GM12878 (cell line): ENCODE measurements at regions not wholly inside any gene's neighbourhood (a gene's known extent, or its start where the extent isn't known, plus 50 kb on each side); places are given as distances from the start of the nearest gene placed in this dataset.

ENCODE experiments used
- ATAC-seq: fragments of 200-7000 bp; cut with Tn5 transposase; 3 replicates; pipeline ENCODE4 v1.9.1; 2020; ENCODE audit warnings: mild to moderate bottlenecking, moderate library complexity
- BruUV-seq: library from RNA; stranded (reverse); fragments of 400-500 nt; replicated peaks from 2 replicates; lab custom pipeline; 2021; lab: Mats Ljungman, UMichigan
- CTCF ChIA-PET: fragments of 300-600 bp; sonication (Branson Sonifier 250); formaldehyde crosslinking; extraction: SDS; loops from one replicate; lab custom pipeline; 2021; ENCODE audit warnings: inconsistent platforms; lab: Yijun Ruan, JAX
- POLR2A ChIA-PET: fragments of 350-600 bp; formaldehyde crosslinking; extraction: SDS; loops from one replicate; lab custom pipeline; 2021; ENCODE audit warnings: inconsistent platforms; lab: Charles Lee
- RAD21 ChIA-PET: fragments of 300-600 bp; sonication (Branson Sonifier 250); formaldehyde crosslinking; loops from one replicate; lab custom pipeline; 2023; ENCODE audit warnings: antibody characterized with exemption; ENCODE audit not compliant: unreplicated experiment; lab: Charles Lee
- SMC1A ChIA-PET: fragments of 300-600 bp; sonication (Branson Sonifier 250); formaldehyde crosslinking; loops from one replicate; lab custom pipeline; 2023; ENCODE audit not compliant: unreplicated experiment, uncharacterized antibody; lab: Charles Lee
- DNase-seq: peaks from one replicate; pipeline ENCODE4 v3.0.0-alpha.2; 2011; ENCODE audit warnings: low read depth, low spot score
- FAIRE-seq: peaks from 3 replicates; lab custom pipeline; 2011; peaks lifted over from hg19 to GRCh38; lab: Jason Lieb, UNC
- H2AFZ ChIP-seq: 2 replicates; pipeline ENCODE4 v1.6.0; 2011; ENCODE audit warnings: low read depth, low read length, control low read depth; ENCODE audit not compliant: control insufficient read depth
- H3K27ac ChIP-seq: 2 replicates; pipeline ENCODE4 v1.5.1; 2011; ENCODE audit warnings: control low read depth; ENCODE audit not compliant: control insufficient read depth, insufficient read depth
- H3K27me3 ChIP-seq, 2 experiments: replicated peaks in 1 of 2; 2 replicates each; pipeline versions ENCODE4 v1.6.0 to v1.6.1; 2011; ENCODE audit warnings: low read length in 1 of 2; ENCODE audit not compliant: control insufficient read depth in 2 of 2, insufficient read depth in 2 of 2
- H3K36me3 ChIP-seq, 2 experiments: 2 replicates each; pipeline ENCODE4 v1.5.1; 2011; ENCODE audit warnings: low read length in 1 of 2; ENCODE audit not compliant: control insufficient read depth in 2 of 2, insufficient read depth in 2 of 2
- H3K4me1 ChIP-seq: 2 replicates; pipeline ENCODE4 v1.6.1; 2011; ENCODE audit warnings: mild to moderate bottlenecking, low read length, moderate library complexity, mixed read lengths; ENCODE audit not compliant: control insufficient read depth, insufficient read depth
- H3K4me2 ChIP-seq: 2 replicates; pipeline ENCODE4 v1.6.0; 2011; ENCODE audit warnings: control low read depth; ENCODE audit not compliant: control insufficient read depth, insufficient read depth
- H3K4me3 ChIP-seq: fragments of 200-600 bp; sonication (generic); 2 replicates; pipeline ENCODE4 v1.5.1; 2016
- H3K79me2 ChIP-seq: 2 replicates; pipeline ENCODE4 v1.6.0; 2011; ENCODE audit warnings: low read length; ENCODE audit not compliant: control insufficient read depth, insufficient read depth
- H3K9ac ChIP-seq: 2 replicates; pipeline ENCODE4 v1.8.0; 2011; ENCODE audit warnings: low read length, control low read depth, mixed read lengths; ENCODE audit not compliant: control insufficient read depth, insufficient read depth
- H3K9me3 ChIP-seq: replicated peaks from 3 replicates; pipeline ENCODE4 v1.5.1; 2011; ENCODE audit warnings: mild to moderate bottlenecking, low read length; ENCODE audit not compliant: control insufficient read depth, insufficient read depth
- H4K20me1 ChIP-seq: 2 replicates; pipeline ENCODE4 v1.6.0; 2011; ENCODE audit not compliant: control insufficient read depth, insufficient read depth
- CHD1 ChIP-seq: IDR thresholded peaks from 2 replicates; pipeline ENCODE4 v1.6.1; 2012; ENCODE audit warnings: low read depth, low read length, improper control_type of control experiment
- GATAD2B ChIP-seq: fragments of 450-650 bp; conservative IDR thresholded peaks from 2 replicates; pipeline ENCODE4 v1.6.1; 2017; ENCODE audit warnings: low read depth, mild to moderate bottlenecking, moderate library complexity
- MTA2 ChIP-seq: fragments of 450-650 bp; IDR thresholded peaks from 2 replicates; pipeline ENCODE4 v1.6.1; 2016; ENCODE audit warnings: low read depth, mild to moderate bottlenecking, moderate library complexity
- RAD51 ChIP-seq: fragments of 450-650 bp; IDR thresholded peaks from 2 replicates; pipeline ENCODE4 v1.6.1; 2016; ENCODE audit warnings: moderate library complexity, mild to moderate bottlenecking, inconsistent platforms
- STAT3 ChIP-seq: IDR thresholded peaks from 2 replicates; pipeline ENCODE4 v1.6.1; 2011; ENCODE audit warnings: low read depth, low read length, improper control_type of control experiment
- USF2 ChIP-seq: IDR thresholded peaks from 2 replicates; pipeline ENCODE4 v1.6.1; 2011; ENCODE audit warnings: low read depth, low read length, improper control_type of control experiment, borderline replicate concordance
- WGBS: methylation state at CpG from one replicate; pipeline ENCODE4 v1.1.6; 2016; ENCODE audit warnings: low lambda C conversion rate; ENCODE audit not compliant: insufficient replicate concordance, insufficient coverage; ENCODE audit errors: missing lambda C conversion rate; 5-methylcytosine and 5-hydroxymethylcytosine counted together
- in situ Hi-C: fragments of 300-500 bp; cut with MboI; formaldehyde crosslinking; loops from 9 replicates; pipeline ENCODE4 v1.14.3; 2018; ENCODE audit warnings: mixed read lengths
- intact Hi-C: fragments of 100-400 bp; cut with micrococcal nuclease; formaldehyde crosslinking; loops from one replicate; pipeline ENCODE4 v1.14.2; 2022; ENCODE audit not compliant: unreplicated experiment

- BruUV-seq = no TSS peak
- no peaks in the 10 kb centered on the region for H3K36me3 ChIP-seq
- 30% methylated on average over 3 of the region's 3 CpGs for WGBS
Observed at GRCh38 chr5:32514806-32515205, 70.3 kb upstream of the ZFR start.

GRCh38 chr5:32512926-32513325 lies 68.4 kb upstream of the ZFR start:
- ATAC-seq (no peak), DNase-seq (no peak), FAIRE-seq (no peak)
- H3K4me1 ChIP-seq = no peaks in the 10 kb centered on the region
- CTCF ChIA-PET = interaction anchor here (1.7 kb wide), 1 partner anchor 23 kb away, joined by 9 read pairs; no protein-coding TSS in a partner anchor
- no peak overlapping the region for H2AFZ ChIP-seq
- no peak overlapping the region for H3K9ac ChIP-seq
- no peak overlapping the region for H3K4me2 ChIP-seq
- H3K79me2 ChIP-seq = no peaks in the 10 kb centered on the region
- intact Hi-C loops = no loop called here
- H3K9me3 ChIP-seq = no peaks in the 10 kb centered on the region; the same call in 2 of the 3 replicates
- no TSS peak for BruUV-seq
- no peaks in the 10 kb centered on the region for H4K20me1 ChIP-seq
- no peak for TF ChIP-seq USF2
- TF ChIP-seq CHD1 = no peak
- RAD21 ChIA-PET = no interaction called here
- H3K27me3 ChIP-seq = no peaks in the 10 kb centered on the region
- no peak overlapping the region for H3K4me3 ChIP-seq
- SMC1A ChIA-PET = interaction anchor here (1.2 to 1.3 kb wide), 2 partner anchors 18 to 23 kb away, joined by 5 to 6 read pairs; no protein-coding TSS in a partner anchor
- POLR2A ChIA-PET = no interaction called here
- in situ Hi-C loops = no loop called here
- no peak overlapping the region for H3K27ac ChIP-seq
- no peaks in the 10 kb centered on the region for H3K36me3 ChIP-seq
- WGBS = 48% methylated on average over 2 of the region's 2 CpGs

More at GRCh38 chr5:32514806-32515205, 70.3 kb upstream of the ZFR start:
- ChIA-PET CTCF (interaction anchor here (1.0 to 2.9 kb wide), 2 partner anchors 25 to 75 kb away, joined by 3 to 15 read pairs; no protein-coding TSS in a partner anchor), POLR2A (interaction anchor here (0.6 kb wide), 1 partner anchor 10 kb away, joined by 4 read pairs; no protein-coding TSS in a partner anchor), RAD21 (no interaction called here), SMC1A (interaction anchor here (1.0 to 1.3 kb wide), 3 partner anchors 9 to 75 kb away, joined by 3 read pairs; no protein-coding TSS in a partner anchor)
- intact Hi-C loops (no loop called here), in situ Hi-C loops (no loop called here)
- H3K4me3 ChIP-seq = no peak overlapping the region
- no peak overlapping the region for H3K27ac ChIP-seq
- H3K4me2 ChIP-seq = no peak overlapping the region
- H3K27me3 ChIP-seq = no peaks in the 10 kb centered on the region; a peak in 1 of 4 replicates
- H3K4me1 ChIP-seq = no peaks in the 10 kb centered on the region
- H2AFZ ChIP-seq = no peak overlapping the region
- no peaks in the 10 kb centered on the region for H4K20me1 ChIP-seq
- TF ChIP-seq MTA2 (no peak), RAD51 (no peak), GATAD2B (no peak), STAT3 (no peak)
- H3K79me2 ChIP-seq = no peaks in the 10 kb centered on the region
- ATAC-seq = no peak
- peaks cover 1% of the 10 kb centered on the region; the same call in 2 of the 3 replicates for H3K9me3 ChIP-seq
- no peak for FAIRE-seq
- no peak for DNase-seq
- no peak overlapping the region for H3K9ac ChIP-seq
